ENCODE measurements at regions not wholly inside any gene's neighbourhood (a gene's known extent, or its start where the extent isn't known, plus 50 kb on each side); places are given as distances from the start of the nearest gene placed in this dataset.

DNA sequence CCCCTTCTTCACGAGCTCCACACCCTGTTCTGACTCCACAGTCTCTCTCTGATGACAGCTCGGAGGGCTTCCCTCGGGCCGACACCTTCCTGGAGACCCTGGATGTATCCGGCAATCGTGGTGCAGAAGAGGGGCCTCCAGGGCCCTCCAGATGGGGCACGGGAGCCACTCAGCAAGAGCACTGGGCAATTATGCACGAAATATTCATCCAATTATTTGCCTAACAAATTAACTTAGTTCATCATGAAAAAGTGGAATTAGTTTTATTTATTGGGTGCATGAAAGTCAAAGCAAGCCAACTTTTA is 277.3 kb upstream of the HDAC4 start:
- Histone ChIP-seq H3K4me3 (ENCODE audit: low read length) (no peak overlapping the region), H3K9me3 (ENCODE audit: control insufficient read depth, insufficient read depth, low read length) (no peaks in the 10 kb centered on the region), H3K27me3 (ENCODE audit: control insufficient read depth, insufficient read depth, low read length) (no peaks in the 10 kb centered on the region), H3K36me3 (ENCODE audit: control insufficient read depth, insufficient read depth, low read length) (no peaks in the 10 kb centered on the region), H3K4me1 (ENCODE audit: control insufficient read depth, insufficient read depth, low read length) (no peaks in the 10 kb centered on the region), H3K27ac (ENCODE audit: low read length) (no peak overlapping the region)
- no peaks in the 10 kb centered on the region for H3K9me3 Mint-ChIP-seq
- no peak overlapping the region for H3K4me3 Mint-ChIP-seq
- no peak overlapping the region for H3K27ac Mint-ChIP-seq
- TF ChIP-seq, protein P1, sequence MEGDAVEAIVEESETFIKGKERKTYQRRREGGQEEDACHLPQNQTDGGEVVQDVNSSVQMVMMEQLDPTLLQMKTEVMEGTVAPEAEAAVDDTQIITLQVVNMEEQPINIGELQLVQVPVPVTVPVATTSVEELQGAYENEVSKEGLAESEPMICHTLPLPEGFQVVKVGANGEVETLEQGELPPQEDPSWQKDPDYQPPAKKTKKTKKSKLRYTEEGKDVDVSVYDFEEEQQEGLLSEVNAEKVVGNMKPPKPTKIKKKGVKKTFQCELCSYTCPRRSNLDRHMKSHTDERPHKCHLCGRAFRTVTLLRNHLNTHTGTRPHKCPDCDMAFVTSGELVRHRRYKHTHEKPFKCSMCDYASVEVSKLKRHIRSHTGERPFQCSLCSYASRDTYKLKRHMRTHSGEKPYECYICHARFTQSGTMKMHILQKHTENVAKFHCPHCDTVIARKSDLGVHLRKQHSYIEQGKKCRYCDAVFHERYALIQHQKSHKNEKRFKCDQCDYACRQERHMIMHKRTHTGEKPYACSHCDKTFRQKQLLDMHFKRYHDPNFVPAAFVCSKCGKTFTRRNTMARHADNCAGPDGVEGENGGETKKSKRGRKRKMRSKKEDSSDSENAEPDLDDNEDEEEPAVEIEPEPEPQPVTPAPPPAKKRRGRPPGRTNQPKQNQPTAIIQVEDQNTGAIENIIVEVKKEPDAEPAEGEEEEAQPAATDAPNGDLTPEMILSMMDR (IDR thresholded peaks at IDR 0.05): no peak
- ATAC-seq (no peak), DNase-seq (no peak)
- intact Hi-C loops (cut with micrococcal nuclease): no loop called here
- no peaks in the 10 kb centered on the region for H3K4me1 Mint-ChIP-seq
- 97% methylated on average over 7 of the region's 8 CpGs for WGBS (ENCODE audit: insufficient coverage)
- H3K36me3 Mint-ChIP-seq: no peaks in the 10 kb centered on the region
- peaks cover 25 to 27% of the 10 kb centered on the region in 2 donors for H3K27me3 Mint-ChIP-seq (ENCODE audit: low read depth in 2 of 2)

DNA sequence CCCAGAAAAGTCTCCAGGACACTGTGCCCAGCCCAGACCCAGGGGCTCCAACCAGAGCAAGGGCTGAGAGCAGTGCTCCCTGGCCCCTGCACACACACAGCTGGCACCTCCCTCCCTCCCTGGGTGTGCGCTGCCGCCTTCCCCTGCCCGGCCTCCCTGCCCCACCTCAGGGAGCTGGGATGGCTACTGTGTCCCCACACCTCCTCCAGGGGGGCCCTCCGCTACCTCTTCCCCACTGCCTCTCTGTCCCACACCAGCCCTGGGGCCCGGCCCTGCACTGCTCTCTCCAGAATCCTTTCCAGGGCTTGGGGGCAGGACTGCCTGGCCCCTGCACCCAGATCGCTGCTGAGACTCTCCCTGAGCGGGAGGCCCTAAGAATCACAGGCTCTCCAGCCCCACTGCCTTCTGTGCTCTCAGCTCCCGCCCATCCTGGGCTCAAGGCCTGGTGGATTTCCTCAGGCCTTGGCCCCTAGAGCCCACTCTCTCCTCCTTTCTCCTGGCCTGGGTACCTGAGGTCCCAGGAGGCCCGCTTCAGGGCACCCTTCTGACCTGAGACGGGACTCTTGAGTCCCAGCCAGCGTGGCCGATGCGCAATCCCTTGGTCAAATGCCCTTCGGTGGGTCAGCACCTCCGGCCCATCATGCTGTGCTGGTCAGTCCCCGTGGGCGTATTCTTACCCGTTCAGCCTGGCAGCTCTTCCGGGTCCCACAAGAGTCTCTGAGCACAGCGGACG is 276.8 kb upstream of the HDAC4 start:
- no peak overlapping the region for H3K4me3 Mint-ChIP-seq
- 93% methylated on average over 21 of the region's 21 CpGs for WGBS (ENCODE audit: insufficient coverage)
- intact Hi-C loops (cut with micrococcal nuclease): no loop called here
- H3K27me3 Mint-ChIP-seq (ENCODE audit: low read depth in 2 of 2): peaks cover 20 to 23% of the 10 kb centered on the region in 2 donors
- H3K36me3 ChIP-seq (ENCODE audit: control insufficient read depth, insufficient read depth, low read length): no peaks in the 10 kb centered on the region
- no peaks in the 10 kb centered on the region for H3K27me3 ChIP-seq (ENCODE audit: control insufficient read depth, insufficient read depth, low read length)
- no peak overlapping the region for H3K4me3 ChIP-seq (ENCODE audit: low read length)
- DNase-seq (no peak), ATAC-seq (no peak)
- H3K4me1 Mint-ChIP-seq: no peaks in the 10 kb centered on the region
- H3K27ac ChIP-seq (ENCODE audit: low read length): no peak overlapping the region
- no peaks in the 10 kb centered on the region for H3K36me3 Mint-ChIP-seq
- H3K9me3 ChIP-seq (ENCODE audit: control insufficient read depth, insufficient read depth, low read length): no peaks in the 10 kb centered on the region
- H3K9me3 Mint-ChIP-seq: no peaks in the 10 kb centered on the region
- TF ChIP-seq, protein P1 (IDR thresholded peaks at IDR 0.05): no peak
- no peaks in the 10 kb centered on the region for H3K4me1 ChIP-seq (ENCODE audit: control insufficient read depth, insufficient read depth, low read length)
- no peak overlapping the region for H3K27ac Mint-ChIP-seq

DNA sequence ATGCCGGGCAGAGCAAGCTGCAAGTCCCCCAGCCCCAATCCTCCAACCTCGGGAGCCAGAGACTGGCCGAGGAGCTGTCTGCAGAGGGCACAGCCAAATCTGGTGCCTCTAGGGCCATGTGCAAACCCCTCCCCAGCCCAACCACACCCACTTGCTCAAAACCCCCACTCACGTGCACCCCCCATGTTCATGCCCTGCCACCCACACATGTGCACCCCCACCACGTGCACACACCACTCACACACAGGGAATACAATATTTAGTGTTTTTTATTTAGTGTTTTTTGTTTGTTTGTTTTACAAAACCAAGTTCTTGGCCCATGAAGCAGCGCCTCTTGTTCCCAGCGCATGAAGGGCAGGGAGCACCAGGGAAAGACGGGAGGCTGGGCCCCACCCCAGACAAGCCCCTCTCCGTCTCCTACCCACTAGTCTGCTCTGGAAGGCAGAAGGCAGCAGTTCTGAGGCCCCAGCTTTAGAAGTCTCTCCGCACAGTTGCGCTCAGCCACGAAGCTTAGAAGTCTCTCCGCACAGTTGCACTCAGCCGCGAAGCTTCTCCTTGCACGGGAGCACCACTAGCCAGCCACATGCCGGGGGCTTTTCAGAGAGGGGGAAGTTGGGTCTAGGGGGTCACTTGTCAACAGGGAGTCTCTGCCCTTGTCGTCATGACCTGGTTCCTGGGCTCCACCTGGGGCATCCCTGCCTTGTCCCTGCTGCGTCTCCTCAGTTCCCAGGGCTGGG is 276.1 kb upstream of the HDAC4 start:
- Histone ChIP-seq H3K27me3 (ENCODE audit: control insufficient read depth, insufficient read depth, low read length) (no peaks in the 10 kb centered on the region), H3K4me3 (ENCODE audit: low read length) (no peak overlapping the region), H3K4me1 (ENCODE audit: control insufficient read depth, insufficient read depth, low read length) (no peaks in the 10 kb centered on the region), H3K27ac (ENCODE audit: low read length) (no peak overlapping the region), H3K36me3 (ENCODE audit: control insufficient read depth, insufficient read depth, low read length) (no peaks in the 10 kb centered on the region), H3K9me3 (ENCODE audit: control insufficient read depth, insufficient read depth, low read length) (no peaks in the 10 kb centered on the region)
- Mint-ChIP-seq H3K36me3 (no peaks in the 10 kb centered on the region), H3K9me3 (no peaks in the 10 kb centered on the region), H3K27ac (no peak overlapping the region), H3K4me3 (no peak overlapping the region), H3K27me3 (ENCODE audit: low read depth in 2 of 2) (peaks cover 12 to 20% of the 10 kb centered on the region in 2 donors), H3K4me1 (no peaks in the 10 kb centered on the region)
- no peak for ATAC-seq
- intact Hi-C loops (cut with micrococcal nuclease): no loop called here
- TF ChIP-seq, protein P1 (IDR thresholded peaks at IDR 0.05): no peak
- no peak for DNase-seq
- WGBS (ENCODE audit: insufficient coverage): 87% methylated on average over 18 of the region's 19 CpGs
